Sigmoid colon (tissue), 4 donors: ENCODE measurements at regions not wholly inside any gene's neighbourhood (a gene's known extent, or its start where the extent isn't known, plus 50 kb on each side); places are given as distances from the start of the nearest gene placed in this dataset.

ENCODE experiments used
- CTCF ChIP-seq, 4 experiments: fragments of 450-650 bp in 3 of 4; fragments of 200-600 bp in 1 of 4; IDR thresholded peaks; one replicate each; pipeline ENCODE4 v1.5.1; 2016 to 2019; ENCODE audit warnings: antibody characterized with exemption in 4 of 4, mild to moderate bottlenecking in 3 of 4, moderate library complexity in 2 of 4
- EP300 ChIP-seq, 4 donors: sonication (generic); formaldehyde crosslinking; IDR thresholded peaks; one replicate each; pipeline ENCODE4 v1.6.1; 2017; ENCODE audit warnings: antibody characterized with exemption in 4 of 4
- POLR2A ChIP-seq, 2 donors: fragments of 450-650 bp; IDR thresholded peaks; one replicate each; pipeline ENCODE4 v1.6.1; 2016; ENCODE audit warnings: antibody characterized with exemption in 2 of 2, mild to moderate bottlenecking in 2 of 2, moderate library complexity in 2 of 2
- POLR2AphosphoS5 ChIP-seq, 4 donors: sonication (generic); formaldehyde crosslinking; IDR thresholded peaks; one replicate each; pipeline ENCODE4 v1.6.1; 2017; ENCODE audit warnings: antibody characterized with exemption in 4 of 4

- TF ChIP-seq POLR2A (IDR thresholded peaks at IDR 0.05), result no peak
- TF ChIP-seq CTCF (IDR thresholded peaks at IDR 0.05), result no peak
- TF ChIP-seq POLR2AphosphoS5 (IDR thresholded peaks at IDR 0.05), result no peak
- TF ChIP-seq EP300 (IDR thresholded peaks at IDR 0.05), result no peak
Observed at GRCh38 chr16:50451951-50452508, 83.2 kb upstream of the BRD7 start.
